ENCODE measurements at regions not wholly inside any gene's neighbourhood (a gene's known extent, or its start where the extent isn't known, plus 50 kb on each side); places are given as distances from the start of the nearest gene placed in this dataset.

- no peak for ATAC-seq
Measured at GRCh38 chr11:103530257-103530656, 421.0 kb downstream of the DYNC2H1 start.

GRCh38 chr11:103532133-103532788 is 423.0 kb downstream of the DYNC2H1 start:
- no peak for ATAC-seq

GRCh38 chr11:103534191-103534590 is 425.0 kb downstream of the DYNC2H1 start:
- ATAC-seq = no peak

GRCh38 chr11:103534959-103535358 is 425.7 kb downstream of the DYNC2H1 start:
- ATAC-seq = no peak

GRCh38 chr11:103536335-103536722 is 427.1 kb downstream of the DYNC2H1 start:
- no peak for ATAC-seq

GRCh38 chr11:103537904-103538502 is 428.8 kb downstream of the DYNC2H1 start:
- ATAC-seq = no peak

GRCh38 chr11:103539166-103539565 is 429.9 kb downstream of the DYNC2H1 start:
- ATAC-seq = no peak

GRCh38 chr11:103541186-103541795 is 432.1 kb downstream of the DYNC2H1 start:
- ATAC-seq = no peak

- ATAC-seq = no peak
Measured at GRCh38 chr11:103542851-103543250, 433.6 kb downstream of the DYNC2H1 start.

- ATAC-seq = no peak
Measured at GRCh38 chr11:103543456-103543855, 434.2 kb downstream of the DYNC2H1 start.

GRCh38 chr11:103544874-103545273 is 435.6 kb downstream of the DYNC2H1 start:
- no peak for ATAC-seq

GRCh38 chr11:103545551-103545950 is 436.3 kb downstream of the DYNC2H1 start:
- ATAC-seq = no peak

GRCh38 chr11:103546236-103546635 is 437.0 kb downstream of the DYNC2H1 start:
- ATAC-seq = no peak

- no peak for ATAC-seq
Measured at GRCh38 chr11:103547024-103547423, 437.8 kb downstream of the DYNC2H1 start.

- ATAC-seq = no peak
Measured at GRCh38 chr11:103547691-103548090, 438.5 kb downstream of the DYNC2H1 start.

GRCh38 chr11:103548838-103549237 is 439.6 kb downstream of the DYNC2H1 start:
- ATAC-seq = no peak

GRCh38 chr11:103550811-103551210 is 441.6 kb downstream of the DYNC2H1 start:
- ATAC-seq = no peak

GRCh38 chr11:103552086-103552485 is 442.9 kb downstream of the DYNC2H1 start:
- no peak for ATAC-seq

GRCh38 chr11:103556171-103556570 is 446.9 kb downstream of the DYNC2H1 start:
- no peak for ATAC-seq

- ATAC-seq = no peak
Measured at GRCh38 chr11:103566116-103566515, 456.9 kb downstream of the DYNC2H1 start.

- ATAC-seq = no peak
Measured at GRCh38 chr11:103581760-103582159, 454.7 kb upstream of the DDI1 start.

GRCh38 chr11:103582351-103582909 is 454.0 kb upstream of the DDI1 start:
- ATAC-seq = no peak

GRCh38 chr11:103584021-103584420 is 452.4 kb upstream of the DDI1 start:
- ATAC-seq = no peak

- ATAC-seq = no peak
Measured at GRCh38 chr11:103584720-103585119, 451.7 kb upstream of the DDI1 start.
